Natural killer cell (primary cell): ENCODE measurements at regions not wholly inside any gene's neighbourhood (a gene's known extent, or its start where the extent isn't known, plus 50 kb on each side); places are given as distances from the start of the nearest gene placed in this dataset.
A peak's percentile ranks its signal among the peaks of the same experiment; 100 is the strongest.

Experiments
- ATAC-seq, 3 donors: fragments of 150-1000 bp in 2 of 3; fragments of 200-7000 bp in 1 of 3; cut with Tn5 transposase; 1 replicate in 1 of 3; 2 replicates in 2 of 3; pipeline ENCODE4 v1.10.0; 2021; ENCODE audit warnings: mild to moderate bottlenecking in 2 of 3, moderate library complexity in 2 of 3
- DNase-seq, 2 donors: peaks; one replicate each; pipeline versions ENCODE4 v3.0.0 to v3.0.0-alpha.2; 2013 to 2021; ENCODE audit warnings: mixed read lengths in 1 of 2
- H3K27ac ChIP-seq: one replicate; pipeline ENCODE4 v1.5.1; 2013; ENCODE audit warnings: mild to moderate bottlenecking, low read length
- H3K27me3 ChIP-seq: one replicate; pipeline ENCODE4 v1.6.1; 2013; ENCODE audit warnings: low read length; ENCODE audit not compliant: control insufficient read depth, insufficient read depth
- H3K36me3 ChIP-seq: one replicate; pipeline ENCODE4 v1.6.1; 2013; ENCODE audit warnings: low read length; ENCODE audit not compliant: control insufficient read depth, insufficient read depth
- H3K4me1 ChIP-seq: one replicate; pipeline ENCODE4 v1.6.1; 2013; ENCODE audit warnings: low read length; ENCODE audit not compliant: control insufficient read depth, insufficient read depth
- H3K4me3 ChIP-seq: one replicate; pipeline ENCODE4 v1.5.1; 2013; ENCODE audit warnings: low read length
- H3K9me3 ChIP-seq: one replicate; pipeline ENCODE4 v1.6.1; 2013; ENCODE audit warnings: low read length; ENCODE audit not compliant: control insufficient read depth, insufficient read depth
- H3K27ac Mint-ChIP-seq, 2 donors: one replicate each; pipeline ENCODE4 v1.8.0; 2022; ENCODE audit warnings: mild to moderate bottlenecking in 2 of 2, mixed read lengths in 2 of 2, moderate library complexity in 1 of 2
- H3K27me3 Mint-ChIP-seq, 2 donors: one replicate each; pipeline ENCODE4 v1.8.0; 2022; ENCODE audit warnings: low read depth in 2 of 2, mixed read lengths in 2 of 2
- H3K36me3 Mint-ChIP-seq: one replicate; pipeline ENCODE4 v1.8.0; 2022; ENCODE audit warnings: mixed read lengths
- H3K4me1 Mint-ChIP-seq, 2 donors: one replicate each; pipeline ENCODE4 v1.8.0; 2022; ENCODE audit warnings: mixed read lengths in 2 of 2
- H3K4me3 Mint-ChIP-seq: one replicate; pipeline ENCODE4 v1.8.0; 2022; ENCODE audit warnings: mild to moderate bottlenecking, moderate library complexity, mixed read lengths
- H3K9me3 Mint-ChIP-seq, 2 donors: one replicate each; pipeline ENCODE4 v1.8.0; 2022; ENCODE audit warnings: mixed read lengths in 2 of 2
- WGBS: methylation state at CpG from one replicate; pipeline ENCODE4 v1.1.7; 2013; ENCODE audit warnings: missing lambda C conversion rate; ENCODE audit not compliant: insufficient coverage; 5-methylcytosine and 5-hydroxymethylcytosine counted together
- intact Hi-C: fragments of 100-400 bp; cut with micrococcal nuclease; formaldehyde crosslinking; loops from one replicate; pipeline ENCODE4 v1.14.2; 2022
- TF ChIP-seq, protein P1 (sequence below): fragments of 200-600 bp; IDR thresholded peaks from one replicate; pipeline ENCODE4 v1.8.0; 2022; ENCODE audit warnings: antibody characterized with exemption

GRCh38 chr3:115524549-115524948 lies 98.8 kb upstream of the GAP43 start:
- Mint-ChIP-seq H3K4me3 (no peak overlapping the region), H3K36me3 (no peaks in the 10 kb centered on the region), H3K9me3 (peaks cover 0 to 2% of the 10 kb centered on the region in 2 donors), H3K27me3 (peaks cover 0 to 3% of the 10 kb centered on the region in 2 donors), H3K27ac (no peak overlapping the region), H3K4me1 (peaks cover 0 to 6% of the 10 kb centered on the region in 2 donors)
- no peak for ATAC-seq
- no peaks in the 10 kb centered on the region for H3K4me1 ChIP-seq
- H3K36me3 ChIP-seq: no peaks in the 10 kb centered on the region
- no peaks in the 10 kb centered on the region for H3K9me3 ChIP-seq
- TF ChIP-seq, protein P1, sequence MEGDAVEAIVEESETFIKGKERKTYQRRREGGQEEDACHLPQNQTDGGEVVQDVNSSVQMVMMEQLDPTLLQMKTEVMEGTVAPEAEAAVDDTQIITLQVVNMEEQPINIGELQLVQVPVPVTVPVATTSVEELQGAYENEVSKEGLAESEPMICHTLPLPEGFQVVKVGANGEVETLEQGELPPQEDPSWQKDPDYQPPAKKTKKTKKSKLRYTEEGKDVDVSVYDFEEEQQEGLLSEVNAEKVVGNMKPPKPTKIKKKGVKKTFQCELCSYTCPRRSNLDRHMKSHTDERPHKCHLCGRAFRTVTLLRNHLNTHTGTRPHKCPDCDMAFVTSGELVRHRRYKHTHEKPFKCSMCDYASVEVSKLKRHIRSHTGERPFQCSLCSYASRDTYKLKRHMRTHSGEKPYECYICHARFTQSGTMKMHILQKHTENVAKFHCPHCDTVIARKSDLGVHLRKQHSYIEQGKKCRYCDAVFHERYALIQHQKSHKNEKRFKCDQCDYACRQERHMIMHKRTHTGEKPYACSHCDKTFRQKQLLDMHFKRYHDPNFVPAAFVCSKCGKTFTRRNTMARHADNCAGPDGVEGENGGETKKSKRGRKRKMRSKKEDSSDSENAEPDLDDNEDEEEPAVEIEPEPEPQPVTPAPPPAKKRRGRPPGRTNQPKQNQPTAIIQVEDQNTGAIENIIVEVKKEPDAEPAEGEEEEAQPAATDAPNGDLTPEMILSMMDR: no peak
- no peak overlapping the region for H3K27ac ChIP-seq
- no peaks in the 10 kb centered on the region for H3K27me3 ChIP-seq
- WGBS: 94% methylated on average over 2 of the region's 2 CpGs
- intact Hi-C loops: no loop called here
- no peak overlapping the region for H3K4me3 ChIP-seq
- DNase-seq: no peak

- intact Hi-C loops: no loop called here
These were observed 97.6 kb upstream of the GAP43 start for GRCh38 chr3:115525731-115526130.

DNA sequence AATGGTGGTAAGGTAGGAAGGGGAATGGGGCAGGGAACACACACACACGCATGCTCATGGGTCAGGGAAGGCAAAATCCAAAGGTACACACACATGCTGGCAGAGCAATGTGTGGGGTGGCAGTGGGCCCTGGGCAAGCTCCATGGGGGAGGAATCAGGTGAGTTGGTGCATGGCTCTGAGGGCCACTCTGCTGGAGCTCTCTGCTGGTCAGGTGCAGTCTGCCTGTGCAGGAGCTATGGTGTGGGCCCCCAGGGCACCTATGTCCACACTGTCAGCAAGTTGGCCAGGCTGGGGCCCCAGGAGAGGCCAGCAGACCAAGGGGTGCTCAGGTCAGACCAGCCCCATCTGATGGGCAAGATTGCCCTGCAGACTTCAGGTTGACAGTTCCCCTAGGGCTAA lies 90.1 kb upstream of the GAP43 start:
- TF ChIP-seq, protein P1: no peak
- intact Hi-C loops: no loop called here
- peak in 1 of 3 donors; percentile 17 for ATAC-seq

More at GRCh38 chr3:115525731-115526130, 97.6 kb upstream of the GAP43 start:
- Mint-ChIP-seq H3K4me1 (no peaks in the 10 kb centered on the region), H3K4me3 (no peak overlapping the region), H3K27me3 (peaks cover 0 to 13% of the 10 kb centered on the region in 2 donors), H3K27ac (no peak overlapping the region), H3K36me3 (peaks cover 11% of the 10 kb centered on the region), H3K9me3 (peaks cover 0 to 4% of the 10 kb centered on the region in 2 donors)
- Histone ChIP-seq H3K27ac (no peak overlapping the region), H3K9me3 (no peaks in the 10 kb centered on the region), H3K36me3 (no peaks in the 10 kb centered on the region), H3K27me3 (no peaks in the 10 kb centered on the region), H3K4me1 (no peaks in the 10 kb centered on the region), H3K4me3 (no peak overlapping the region)
- no peak for DNase-seq
- WGBS: 83% methylated on average over 1 of the region's 1 CpG
- TF ChIP-seq, protein P1: no peak
- ATAC-seq: no peak

DNA sequence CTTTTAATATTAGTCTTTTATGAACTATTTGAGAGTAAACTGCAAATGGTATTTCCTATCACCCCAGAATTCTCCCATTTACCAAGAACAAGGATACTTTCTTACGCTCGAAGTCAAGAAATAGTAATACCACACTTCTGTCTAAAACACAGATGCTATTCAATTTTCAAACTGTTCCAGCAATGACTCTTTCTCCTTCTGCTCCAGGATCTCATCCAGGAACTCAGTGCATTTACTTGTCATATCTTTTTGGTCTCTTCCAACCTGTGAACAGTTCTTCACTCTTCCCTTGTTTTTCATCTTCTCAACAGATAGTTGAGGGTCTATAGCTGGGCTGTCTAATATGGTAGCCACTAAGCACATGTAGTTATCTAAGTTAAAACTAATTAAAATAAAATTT lies 87.1 kb upstream of the GAP43 start:
- Histone ChIP-seq H3K4me3 (no peak overlapping the region), H3K27ac (no peak overlapping the region), H3K27me3 (no peaks in the 10 kb centered on the region), H3K4me1 (no peaks in the 10 kb centered on the region), H3K36me3 (no peaks in the 10 kb centered on the region), H3K9me3 (no peaks in the 10 kb centered on the region)
- no peak overlapping the region for H3K4me3 Mint-ChIP-seq
- TF ChIP-seq, protein P1: no peak
- DNase-seq (no peak), ATAC-seq (no peak)
- intact Hi-C loops: no loop called here
- no peaks in the 10 kb centered on the region for H3K4me1 Mint-ChIP-seq
- WGBS: 98% methylated on average over 2 of the region's 2 CpGs
- H3K27me3 Mint-ChIP-seq: peaks cover under 1 to 14% of the 10 kb centered on the region in 2 donors
- no peak overlapping the region for H3K27ac Mint-ChIP-seq
- peaks cover 0 to 6% of the 10 kb centered on the region in 2 donors for H3K9me3 Mint-ChIP-seq
- H3K36me3 Mint-ChIP-seq: peaks cover 2% of the 10 kb centered on the region

More for the DNA sequence above, 90.1 kb upstream of the GAP43 start:
- Histone ChIP-seq H3K4me1 (no peaks in the 10 kb centered on the region), H3K27ac (no peak overlapping the region), H3K9me3 (no peaks in the 10 kb centered on the region), H3K27me3 (no peaks in the 10 kb centered on the region), H3K36me3 (no peaks in the 10 kb centered on the region), H3K4me3 (no peak overlapping the region)
- Mint-ChIP-seq H3K27ac (no peak overlapping the region), H3K36me3 (peaks cover 17% of the 10 kb centered on the region), H3K27me3 (peaks cover 14 to 18% of the 10 kb centered on the region in 2 donors), H3K4me1 (no peaks in the 10 kb centered on the region), H3K4me3 (no peak overlapping the region), H3K9me3 (peaks cover 0 to 8% of the 10 kb centered on the region in 2 donors)
- 89% methylated on average over 1 of the region's 1 CpG for WGBS
- no peak for DNase-seq
